BJ (cell line): ENCODE measurements at regions not wholly inside any gene's neighbourhood (a gene's known extent, or its start where the extent isn't known, plus 50 kb on each side); places are given as distances from the start of the nearest gene placed in this dataset.

Source experiments
- CTCF ChIA-PET: fragments of 350-600 bp; formaldehyde crosslinking; extraction: SDS; loops from one replicate; lab custom pipeline; 2021; ENCODE audit warnings: antibody characterized with exemption, inconsistent platforms; lab: Yijun Ruan, JAX
- POLR2A ChIA-PET: fragments of 300-600 bp; sonication (Branson Sonifier 250); formaldehyde crosslinking; extraction: SDS; loops from one replicate; lab custom pipeline; 2021; ENCODE audit warnings: antibody characterized with exemption; lab: Charles Lee
- DNase-seq: peaks from one replicate; pipeline ENCODE4 v3.0.0-alpha.2; 2011; ENCODE audit warnings: low read depth
- H3K27me3 ChIP-seq: 2 replicates; pipeline ENCODE4 v1.6.0; 2011; ENCODE audit warnings: low read length; ENCODE audit not compliant: control insufficient read depth, insufficient read depth
- H3K36me3 ChIP-seq: 2 replicates; pipeline ENCODE4 v1.5.1; 2011; ENCODE audit warnings: low read length; ENCODE audit not compliant: control insufficient read depth, insufficient read depth
- H3K4me3 ChIP-seq: 2 replicates; pipeline ENCODE4 v1.5.1; 2011; ENCODE audit warnings: low read depth, mild to moderate bottlenecking, control low read depth, low read length
- CTCF ChIP-seq: IDR thresholded peaks from 2 replicates; pipeline ENCODE4 v1.5.1; 2011; ENCODE audit warnings: low read depth, mild to moderate bottlenecking, control low read depth, inconsistent platforms, low read length, moderate library complexity; ENCODE audit not compliant: insufficient read depth

DNA sequence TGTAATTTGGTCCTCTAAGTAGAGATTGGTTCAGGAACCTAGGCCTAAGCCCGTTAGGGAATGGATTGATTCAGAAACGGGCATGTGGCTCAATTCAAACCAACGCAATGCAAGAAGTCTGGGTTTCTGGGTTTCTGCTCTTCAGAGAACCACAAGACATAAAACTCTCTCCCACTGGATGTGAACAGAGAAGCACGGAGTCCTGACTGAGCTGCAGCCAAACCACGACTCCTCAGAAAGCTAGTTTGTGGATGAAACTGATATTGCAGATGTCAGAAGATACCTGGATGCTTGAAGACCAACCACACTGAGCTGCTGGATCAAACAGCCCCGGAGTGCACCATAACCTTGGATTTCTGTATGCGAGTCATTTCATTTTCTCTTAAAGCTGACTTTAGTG, 50.0 kb downstream of the SOD2 start:
- ChIA-PET POLR2A (no interaction called here), CTCF (interaction anchor here (2.9 kb wide), 1 partner anchor 12 kb away, joined by 15 read pairs; no protein-coding TSS in a partner anchor)
- no peak for DNase-seq
- Histone ChIP-seq H3K27me3 (no peaks in the 10 kb centered on the region), H3K4me3 (no peak overlapping the region), H3K36me3 (no peaks in the 10 kb centered on the region)
- no peak for TF ChIP-seq CTCF

- Histone ChIP-seq H3K4me3 (no peak overlapping the region), H3K36me3 (no peaks in the 10 kb centered on the region), H3K27me3 (no peaks in the 10 kb centered on the region)
- TF ChIP-seq CTCF, result no peak
- ChIA-PET POLR2A (no interaction called here), CTCF (interaction anchor here (2.9 kb wide), 1 partner anchor 12 kb away, joined by 15 read pairs; no protein-coding TSS in a partner anchor)
- DNase-seq, result no peak
Measured at GRCh38 chr6:159642481-159642880, 50.6 kb downstream of the SOD2 start.

GRCh38 chr6:159640722-159641482, 52.1 kb downstream of the SOD2 start:
- TF ChIP-seq CTCF, result no peak
- POLR2A ChIA-PET, result no interaction called here
- H3K4me3 ChIP-seq, result no peak overlapping the region
- DNase-seq, result no peak
- no peaks in the 10 kb centered on the region for H3K36me3 ChIP-seq
- CTCF ChIA-PET, result interaction anchor here (1.6 to 2.9 kb wide), 2 partner anchors 14 to 467 kb away, joined by 4 to 15 read pairs; no protein-coding TSS in a partner anchor
- no peaks in the 10 kb centered on the region for H3K27me3 ChIP-seq

- Histone ChIP-seq H3K4me3 (no peak overlapping the region), H3K27me3 (no peaks in the 10 kb centered on the region), H3K36me3 (no peaks in the 10 kb centered on the region)
- TF ChIP-seq CTCF, result no peak
- ChIA-PET CTCF (no interaction called here), POLR2A (no interaction called here)
- DNase-seq, result no peak
Measured at GRCh38 chr6:159640322-159640721, 52.7 kb downstream of the SOD2 start.

GRCh38 chr6:159639721-159640120, 53.3 kb downstream of the SOD2 start:
- no peaks in the 10 kb centered on the region for H3K36me3 ChIP-seq
- no peak for DNase-seq
- no peaks in the 10 kb centered on the region for H3K27me3 ChIP-seq
- ChIA-PET CTCF (no interaction called here), POLR2A (no interaction called here)
- no peak for TF ChIP-seq CTCF
- H3K4me3 ChIP-seq, result no peak overlapping the region
